ENCODE measurements at regions not wholly inside any gene's neighbourhood (a gene's known extent, or its start where the extent isn't known, plus 50 kb on each side); places are given as distances from the start of the nearest gene placed in this dataset.

GRCh38 chr16:26374279-26374925 lies 682.6 kb downstream of the HS3ST4 start:
- no peak for ATAC-seq (ENCODE audit: low read depth)
- no peak overlapping the region for H3K27ac Mint-ChIP-seq
- H3K27me3 Mint-ChIP-seq: no peaks in the 10 kb centered on the region
- POLR2A ChIA-PET: no interaction called here
- H3K4me1 Mint-ChIP-seq: no peaks in the 10 kb centered on the region
- DNase-seq: no peak
- H3K36me3 Mint-ChIP-seq (ENCODE audit: low read depth): no peaks in the 10 kb centered on the region
- TF ChIP-seq CTCF (IDR thresholded peaks at IDR 0.05): no peak
- H3K4me3 Mint-ChIP-seq: no peak overlapping the region
- H3K9me3 Mint-ChIP-seq: peaks cover 2% of the 10 kb centered on the region
- CTCF ChIA-PET: no interaction called here
- intact Hi-C loops (cut with micrococcal nuclease): no loop called here

- ATAC-seq (ENCODE audit: low read depth): no peak
- H3K27ac Mint-ChIP-seq: no peak overlapping the region
- H3K27me3 Mint-ChIP-seq: peaks cover 3% of the 10 kb centered on the region
- H3K36me3 Mint-ChIP-seq (ENCODE audit: low read depth): no peaks in the 10 kb centered on the region
- POLR2A ChIA-PET: no interaction called here
- no peak overlapping the region for H3K4me3 Mint-ChIP-seq
- DNase-seq: no peak
- intact Hi-C loops (cut with micrococcal nuclease): no loop called here
- H3K4me1 Mint-ChIP-seq: no peaks in the 10 kb centered on the region
- CTCF ChIA-PET: no interaction called here
- no peak for TF ChIP-seq CTCF (IDR thresholded peaks at IDR 0.05)
- no peaks in the 10 kb centered on the region for H3K9me3 Mint-ChIP-seq
Measured at GRCh38 chr16:26382586-26382985, 684.1 kb upstream of the C16orf82 start.

GRCh38 chr16:26386096-26386495 lies 680.6 kb upstream of the C16orf82 start:
- Mint-ChIP-seq H3K4me3 (no peak overlapping the region), H3K9me3 (no peaks in the 10 kb centered on the region), H3K4me1 (no peaks in the 10 kb centered on the region), H3K27ac (no peak overlapping the region), H3K36me3 (ENCODE audit: low read depth) (no peaks in the 10 kb centered on the region), H3K27me3 (peaks cover 3% of the 10 kb centered on the region)
- ChIA-PET POLR2A (interaction anchor here (0.7 kb wide), 1 partner anchor 18 kb away, joined by 3 read pairs; no protein-coding TSS in a partner anchor), CTCF (no interaction called here)
- intact Hi-C loops (cut with micrococcal nuclease): no loop called here
- no peak for DNase-seq
- no peak for TF ChIP-seq CTCF (IDR thresholded peaks at IDR 0.05)
- ATAC-seq (ENCODE audit: low read depth): no peak

GRCh38 chr16:26391833-26392232 lies 674.9 kb upstream of the C16orf82 start:
- peaks cover 4% of the 10 kb centered on the region for H3K9me3 Mint-ChIP-seq
- TF ChIP-seq CTCF (IDR thresholded peaks at IDR 0.05): no peak
- no peaks in the 10 kb centered on the region for H3K4me1 Mint-ChIP-seq
- H3K27me3 Mint-ChIP-seq: no peaks in the 10 kb centered on the region
- no peak overlapping the region for H3K27ac Mint-ChIP-seq
- POLR2A ChIA-PET: no interaction called here
- CTCF ChIA-PET: no interaction called here
- no peak overlapping the region for H3K4me3 Mint-ChIP-seq
- H3K36me3 Mint-ChIP-seq (ENCODE audit: low read depth): no peaks in the 10 kb centered on the region
- no peak for DNase-seq
- ATAC-seq (ENCODE audit: low read depth): no peak
- intact Hi-C loops (cut with micrococcal nuclease): no loop called here

- CTCF ChIA-PET: no interaction called here
- no peak for TF ChIP-seq CTCF (IDR thresholded peaks at IDR 0.05)
Measured at GRCh38 chr16:26394409-26394808, 672.3 kb upstream of the C16orf82 start.

More at GRCh38 chr16:26394409-26394808, 672.3 kb upstream of the C16orf82 start:
- DNase-seq (no peak), ATAC-seq (ENCODE audit: low read depth) (no peak)
- no peaks in the 10 kb centered on the region for H3K36me3 Mint-ChIP-seq (ENCODE audit: low read depth)
- no peak overlapping the region for H3K4me3 Mint-ChIP-seq
- POLR2A ChIA-PET: no interaction called here
- H3K9me3 Mint-ChIP-seq: peaks cover 4% of the 10 kb centered on the region
- H3K27ac Mint-ChIP-seq: no peak overlapping the region
- intact Hi-C loops (cut with micrococcal nuclease): no loop called here
- no peaks in the 10 kb centered on the region for H3K27me3 Mint-ChIP-seq
- H3K4me1 Mint-ChIP-seq: no peaks in the 10 kb centered on the region

Data from activated B cell treated with CpG ODN at 0.5 μM for 24 hours (primary cell).